Gastroesophageal sphincter (tissue), 4 donors: ENCODE measurements at regions not wholly inside any gene's neighbourhood (a gene's known extent, or its start where the extent isn't known, plus 50 kb on each side); places are given as distances from the start of the nearest gene placed in this dataset.

Source experiments
- ATAC-seq: fragments of 150-250 bp; one replicate; pipeline ENCODE4 v1.9.1; 2016; ENCODE audit warnings: mild to moderate bottlenecking, moderate library complexity
- H3K27ac ChIP-seq, 4 donors: fragments of 200-600 bp; sonication (generic) in 3 of 4; 1 replicate in 3 of 4; 2 replicates in 1 of 4; pipeline ENCODE4 v1.5.1; 2016 to 2019
- H3K27me3 ChIP-seq: fragments of 200-600 bp; sonication (generic); one replicate; pipeline ENCODE4 v1.5.1; 2019
- H3K36me3 ChIP-seq, 2 donors: fragments of 200-600 bp; sonication (generic); one replicate each; pipeline ENCODE4 v1.5.1; 2019; ENCODE audit warnings: control low read depth in 1 of 2
- H3K4me1 ChIP-seq, 3 donors: fragments of 200-600 bp; sonication (generic); 1 replicate in 2 of 3; 2 replicates in 1 of 3; pipeline ENCODE4 v1.5.1; 2016 to 2019; ENCODE audit warnings: control low read depth in 2 of 3
- H3K4me3 ChIP-seq, 2 donors: fragments of 200-600 bp; sonication (generic); one replicate each; pipeline ENCODE4 v1.5.1; 2019; ENCODE audit warnings: mild to moderate bottlenecking in 1 of 2, moderate library complexity in 1 of 2
- H3K9me3 ChIP-seq, 3 donors: fragments of 200-600 bp; sonication (generic); one replicate each; pipeline ENCODE4 v1.5.1; 2017 to 2019; ENCODE audit warnings: control low read depth in 2 of 3
- EP300 ChIP-seq: sonication (generic); formaldehyde crosslinking; IDR thresholded peaks from one replicate; pipeline ENCODE4 v1.6.1; 2017; ENCODE audit warnings: antibody characterized with exemption, mild to moderate bottlenecking
- POLR2A ChIP-seq, 2 donors: fragments of 450-650 bp; IDR thresholded peaks; one replicate each; pipeline ENCODE4 v1.6.1; 2017; ENCODE audit warnings: antibody characterized with exemption in 2 of 2, mild to moderate bottlenecking in 2 of 2, moderate library complexity in 1 of 2
- POLR2AphosphoS5 ChIP-seq: sonication (generic); formaldehyde crosslinking; IDR thresholded peaks from one replicate; pipeline ENCODE4 v1.6.1; 2017; ENCODE audit warnings: antibody characterized with exemption
- WGBS, 2 donors: methylation state at CpG; one replicate each; pipeline ENCODE4 v1.1.5; 2018; ENCODE audit warnings: low coverage in 1 of 2; 5-methylcytosine and 5-hydroxymethylcytosine counted together
- TF ChIP-seq, protein P1 (sequence below), 4 experiments: fragments of 200-600 bp in 2 of 4; fragments of 450-650 bp in 2 of 4; sonication (generic) in 1 of 4; IDR thresholded peaks; one replicate each; pipeline ENCODE4 v1.5.1; 2017 to 2019; ENCODE audit warnings: antibody characterized with exemption in 4 of 4, mild to moderate bottlenecking in 2 of 4, moderate library complexity in 2 of 4

DNA sequence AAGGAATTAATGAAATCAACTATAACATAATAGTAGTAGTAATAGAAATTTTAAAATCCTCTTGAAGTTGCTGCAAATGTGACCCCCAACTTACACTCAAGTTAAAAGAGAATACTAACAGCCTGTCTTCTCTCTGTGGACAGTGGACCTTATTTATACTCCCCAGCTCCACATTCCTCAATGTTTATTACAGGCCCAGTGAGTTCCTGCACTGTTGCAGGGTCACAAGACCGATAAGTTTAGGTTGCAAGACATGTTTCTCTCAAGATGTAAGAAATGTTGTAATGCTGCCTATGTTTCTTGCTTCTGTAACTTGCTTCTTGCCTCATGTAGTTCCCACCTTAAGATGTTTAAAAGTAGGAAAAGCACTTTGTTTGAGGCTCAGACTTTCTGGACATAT is 888.1 kb downstream of the PDCD6IP start:
- H3K4me1 ChIP-seq, result no peaks in the 10 kb centered on the region
- WGBS, 2 donors, result 56 to 69% methylated on average over 1 of the region's 1 CpG
- H3K36me3 ChIP-seq, result no peaks in the 10 kb centered on the region
- ATAC-seq, result no peak
- no peaks in the 10 kb centered on the region for H3K9me3 ChIP-seq
- no peak overlapping the region for H3K4me3 ChIP-seq
- H3K27ac ChIP-seq, result no peak overlapping the region
- TF ChIP-seq POLR2AphosphoS5 (no peak), EP300 (no peak), POLR2A (IDR thresholded peaks at IDR 0.05) (no peak)
- TF ChIP-seq, protein P1, sequence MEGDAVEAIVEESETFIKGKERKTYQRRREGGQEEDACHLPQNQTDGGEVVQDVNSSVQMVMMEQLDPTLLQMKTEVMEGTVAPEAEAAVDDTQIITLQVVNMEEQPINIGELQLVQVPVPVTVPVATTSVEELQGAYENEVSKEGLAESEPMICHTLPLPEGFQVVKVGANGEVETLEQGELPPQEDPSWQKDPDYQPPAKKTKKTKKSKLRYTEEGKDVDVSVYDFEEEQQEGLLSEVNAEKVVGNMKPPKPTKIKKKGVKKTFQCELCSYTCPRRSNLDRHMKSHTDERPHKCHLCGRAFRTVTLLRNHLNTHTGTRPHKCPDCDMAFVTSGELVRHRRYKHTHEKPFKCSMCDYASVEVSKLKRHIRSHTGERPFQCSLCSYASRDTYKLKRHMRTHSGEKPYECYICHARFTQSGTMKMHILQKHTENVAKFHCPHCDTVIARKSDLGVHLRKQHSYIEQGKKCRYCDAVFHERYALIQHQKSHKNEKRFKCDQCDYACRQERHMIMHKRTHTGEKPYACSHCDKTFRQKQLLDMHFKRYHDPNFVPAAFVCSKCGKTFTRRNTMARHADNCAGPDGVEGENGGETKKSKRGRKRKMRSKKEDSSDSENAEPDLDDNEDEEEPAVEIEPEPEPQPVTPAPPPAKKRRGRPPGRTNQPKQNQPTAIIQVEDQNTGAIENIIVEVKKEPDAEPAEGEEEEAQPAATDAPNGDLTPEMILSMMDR (IDR thresholded peaks at IDR 0.05), result no peak
- H3K27me3 ChIP-seq, result no peaks in the 10 kb centered on the region

DNA sequence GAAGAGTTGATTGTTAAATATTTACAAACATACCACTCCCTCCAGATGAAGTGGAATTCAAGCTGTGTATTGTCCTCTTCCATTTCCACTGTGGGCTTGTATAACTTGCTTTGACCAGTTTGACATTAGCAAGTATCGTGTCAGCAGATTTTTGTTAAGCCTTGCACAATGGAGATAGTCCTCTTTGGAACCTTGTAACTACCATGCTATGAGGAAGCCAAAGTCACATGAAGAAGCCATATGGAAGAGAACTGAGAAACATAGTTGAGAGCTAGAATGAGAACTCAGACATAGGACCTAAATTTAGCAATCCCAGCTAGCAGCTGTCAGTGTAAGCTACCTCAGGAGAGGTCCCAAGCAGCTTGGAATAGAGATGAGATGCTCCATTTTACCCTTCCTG is 889.2 kb downstream of the PDCD6IP start:
- H3K27ac ChIP-seq, result no peak overlapping the region
- H3K27me3 ChIP-seq, result no peaks in the 10 kb centered on the region
- no peak for ATAC-seq
- H3K4me1 ChIP-seq, result no peaks in the 10 kb centered on the region
- no peak for TF ChIP-seq POLR2A (IDR thresholded peaks at IDR 0.05)
- TF ChIP-seq, protein P1 (IDR thresholded peaks at IDR 0.05), result no peak
- no peak for TF ChIP-seq EP300
- TF ChIP-seq POLR2AphosphoS5, result no peak
- 89% methylated on average over 1 of the region's 1 CpG; no CpG with 5 or more reads in 1 of the 2 donors for WGBS, 2 donors
- no peaks in the 10 kb centered on the region for H3K9me3 ChIP-seq
- no peaks in the 10 kb centered on the region for H3K36me3 ChIP-seq
- H3K4me3 ChIP-seq, result no peak overlapping the region

DNA sequence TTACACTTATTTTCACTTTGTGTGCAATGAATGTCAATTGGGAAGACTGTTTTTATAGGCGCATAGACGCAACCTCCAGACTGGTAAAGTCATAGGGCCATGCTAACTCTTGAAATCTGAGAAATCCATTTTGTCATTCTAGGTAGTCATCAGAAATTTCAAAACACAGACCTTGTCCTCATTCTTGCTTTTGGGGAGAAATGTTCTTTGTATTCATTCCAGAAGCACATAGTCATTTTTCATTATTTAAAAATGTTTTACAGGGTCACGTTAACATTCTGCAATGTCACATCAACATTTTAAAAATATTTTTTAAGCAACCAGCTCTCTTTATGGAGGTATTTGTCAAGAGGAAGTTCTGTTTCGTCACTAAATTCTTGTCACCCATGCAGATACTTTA is 898.4 kb downstream of the PDCD6IP start:
- no peak for ATAC-seq
- 66 to 79% methylated on average over 4 of the region's 4 CpGs for WGBS, 2 donors
- TF ChIP-seq POLR2A (IDR thresholded peaks at IDR 0.05) (no peak), EP300 (no peak), POLR2AphosphoS5 (no peak)
- TF ChIP-seq, protein P1 (IDR thresholded peaks at IDR 0.05), result no peak
- H3K27me3 ChIP-seq, result no peaks in the 10 kb centered on the region
- no peaks in the 10 kb centered on the region for H3K4me1 ChIP-seq
- peaks cover 0 to 19% (median 0%) of the 10 kb centered on the region in 3 donors for H3K9me3 ChIP-seq
- H3K27ac ChIP-seq, result no peak overlapping the region
- H3K36me3 ChIP-seq, result no peaks in the 10 kb centered on the region
- no peak overlapping the region for H3K4me3 ChIP-seq

DNA sequence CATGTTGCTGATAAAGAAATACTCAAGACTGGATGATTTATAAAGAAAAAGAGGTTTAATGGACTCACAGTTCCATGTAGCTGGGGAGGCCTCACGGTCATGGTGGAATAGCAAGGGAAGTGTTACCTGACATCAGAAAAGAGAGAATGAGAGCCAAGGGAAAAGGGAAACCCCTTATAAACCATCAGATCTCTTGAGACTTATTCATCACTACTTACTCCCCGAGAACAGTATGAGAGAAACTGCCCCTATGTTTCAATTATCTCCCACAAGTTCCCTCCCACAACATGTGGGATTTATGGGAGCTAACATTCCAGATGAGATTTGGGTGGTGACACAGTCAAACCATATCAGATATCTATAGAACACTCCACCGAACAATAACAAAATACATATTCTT is 904.6 kb downstream of the PDCD6IP start:
- Histone ChIP-seq H3K4me1 (no peaks in the 10 kb centered on the region), H3K36me3 (no peaks in the 10 kb centered on the region), H3K27me3 (no peaks in the 10 kb centered on the region), H3K27ac (no peak overlapping the region), H3K4me3 (no peak overlapping the region), H3K9me3 (peaks cover 0 to 31% (median 0%) of the 10 kb centered on the region in 3 donors)
- no peak for ATAC-seq
- TF ChIP-seq EP300 (no peak), POLR2A (IDR thresholded peaks at IDR 0.05) (no peak)
- TF ChIP-seq, protein P1 (IDR thresholded peaks at IDR 0.05), result no peak
- 74 to 87% methylated on average over 2 to 3 of the region's 3 CpGs for WGBS, 2 donors

DNA sequence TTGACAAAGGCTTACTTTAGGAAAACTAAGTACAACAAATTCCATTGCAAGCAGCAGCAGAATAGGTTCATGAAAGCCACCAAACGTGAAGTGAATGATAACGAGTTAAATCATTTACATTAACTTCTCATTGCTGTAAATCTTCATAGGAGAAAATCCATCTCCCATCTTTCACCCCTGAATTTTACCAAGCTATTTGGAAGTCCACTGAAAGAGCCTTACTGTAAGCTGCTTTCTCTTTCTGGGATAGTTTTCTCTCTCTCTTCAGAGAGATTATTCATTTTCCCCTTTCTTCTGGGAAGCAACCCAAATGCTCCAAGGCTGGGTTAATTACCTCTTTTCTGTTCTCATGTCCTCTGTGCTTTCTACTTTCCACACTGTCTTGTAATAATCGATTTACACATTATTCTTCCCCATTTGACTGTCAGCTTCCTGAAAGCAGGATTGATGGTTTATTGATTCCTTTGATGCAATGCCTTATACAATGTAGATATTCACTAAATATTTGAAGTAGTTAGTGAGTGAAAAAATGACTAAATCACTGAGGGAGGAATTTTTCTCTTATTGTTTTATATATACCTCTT is 914.3 kb upstream of the ARPP21 start:
- no peak for ATAC-seq
- WGBS, 2 donors, result 28 to 45% methylated on average over 3 of the region's 3 CpGs
- no peak for TF ChIP-seq EP300
- TF ChIP-seq, protein P1 (IDR thresholded peaks at IDR 0.05), result no peak
- TF ChIP-seq POLR2A (IDR thresholded peaks at IDR 0.05), result no peak
- TF ChIP-seq POLR2AphosphoS5, result no peak
- H3K4me3 ChIP-seq, result no peak overlapping the region
- H3K9me3 ChIP-seq, result no peaks in the 10 kb centered on the region
- H3K27ac ChIP-seq, result no peak overlapping the region
- no peaks in the 10 kb centered on the region for H3K4me1 ChIP-seq
- no peaks in the 10 kb centered on the region for H3K27me3 ChIP-seq
- H3K36me3 ChIP-seq, result no peaks in the 10 kb centered on the region
